A673 (cell line): ENCODE measurements at regions not wholly inside any gene's neighbourhood (a gene's known extent, or its start where the extent isn't known, plus 50 kb on each side); places are given as distances from the start of the nearest gene placed in this dataset.

Source experiments
- BruUV-seq: library from RNA; stranded (reverse); fragments of 400-500 nt; replicated peaks from 2 replicates; lab custom pipeline; 2021; lab: Mats Ljungman, UMichigan
- CTCF ChIA-PET: fragments of 300-600 bp; sonication (Branson Sonifier 250); formaldehyde crosslinking; loops from one replicate; lab custom pipeline; 2022; ENCODE audit warnings: antibody characterized with exemption; lab: Charles Lee
- POLR2A ChIA-PET: fragments of 300-600 bp; sonication (Branson Sonifier 250); formaldehyde crosslinking; loops from one replicate; lab custom pipeline; 2022; ENCODE audit warnings: antibody characterized with exemption; ENCODE audit not compliant: low non-redundant PET; lab: Charles Lee
- DNase-seq: peaks from one replicate; pipeline ENCODE4 v3.0.0-alpha.2; 2015; ENCODE audit warnings: low spot score
- H3K27ac ChIP-seq: fragments of 200-600 bp; sonication (generic); 2 replicates; pipeline ENCODE4 v1.5.1; 2016; ENCODE audit warnings: mixed run types, low read depth, mild to moderate bottlenecking, mixed read lengths, antibody characterized with exemption, low read length; ENCODE audit not compliant: poor library complexity, severe bottlenecking
- H3K27me3 ChIP-seq: fragments of 200-600 bp; sonication (generic); replicated peaks from 2 replicates; pipeline ENCODE4 v1.6.1; 2017; ENCODE audit warnings: mixed run types, low read depth, mild to moderate bottlenecking, mixed read lengths, antibody characterized with exemption, low read length; ENCODE audit not compliant: insufficient read depth, poor library complexity
- H3K36me3 ChIP-seq: fragments of 200-600 bp; sonication (generic); 2 replicates; pipeline ENCODE4 v1.6.1; 2016; ENCODE audit warnings: mixed run types, mild to moderate bottlenecking, mixed read lengths, antibody characterized with exemption, low read length; ENCODE audit not compliant: insufficient read depth, poor library complexity, severe bottlenecking
- H3K4me1 ChIP-seq: fragments of 200-600 bp; sonication (generic); 2 replicates; pipeline ENCODE4 v1.6.1; 2017; ENCODE audit warnings: mixed run types, mild to moderate bottlenecking, mixed read lengths, antibody characterized with exemption, low read length; ENCODE audit not compliant: insufficient read depth, poor library complexity, severe bottlenecking
- H3K4me3 ChIP-seq: fragments of 200-600 bp; sonication (generic); 2 replicates; pipeline ENCODE4 v1.5.1; 2016; ENCODE audit warnings: low read depth, mixed run types, mild to moderate bottlenecking, mixed read lengths, low read length; ENCODE audit not compliant: poor library complexity, severe bottlenecking
- H3K9me3 ChIP-seq: fragments of 200-600 bp; sonication (generic); 2 replicates; pipeline ENCODE4 v1.6.1; 2016; ENCODE audit warnings: mixed run types, low read depth, mild to moderate bottlenecking, mixed read lengths, antibody characterized with exemption, low read length; ENCODE audit not compliant: poor library complexity, severe bottlenecking
- CTCF ChIP-seq: fragments of 300-800, 200-600 bp; sonication (generic); conservative IDR thresholded peaks from 2 replicates; pipeline ENCODE4 v1.5.1; 2017; ENCODE audit warnings: low read depth, mild to moderate bottlenecking, antibody characterized with exemption, low read length, moderate library complexity, mixed read lengths
- EZH2 ChIP-seq: fragments of 200-600 bp; sonication (generic); IDR thresholded peaks from 2 replicates; pipeline ENCODE4 v1.6.1; 2017; ENCODE audit warnings: borderline replicate concordance, low read depth, mild to moderate bottlenecking, mixed read lengths, antibody characterized with exemption, low read length; ENCODE audit not compliant: poor library complexity, severe bottlenecking
- intact Hi-C: fragments of 100-400 bp; cut with micrococcal nuclease; formaldehyde crosslinking; loops from one replicate; pipeline ENCODE4 v1.10.0; 2022; ENCODE audit not compliant: unreplicated experiment

DNA sequence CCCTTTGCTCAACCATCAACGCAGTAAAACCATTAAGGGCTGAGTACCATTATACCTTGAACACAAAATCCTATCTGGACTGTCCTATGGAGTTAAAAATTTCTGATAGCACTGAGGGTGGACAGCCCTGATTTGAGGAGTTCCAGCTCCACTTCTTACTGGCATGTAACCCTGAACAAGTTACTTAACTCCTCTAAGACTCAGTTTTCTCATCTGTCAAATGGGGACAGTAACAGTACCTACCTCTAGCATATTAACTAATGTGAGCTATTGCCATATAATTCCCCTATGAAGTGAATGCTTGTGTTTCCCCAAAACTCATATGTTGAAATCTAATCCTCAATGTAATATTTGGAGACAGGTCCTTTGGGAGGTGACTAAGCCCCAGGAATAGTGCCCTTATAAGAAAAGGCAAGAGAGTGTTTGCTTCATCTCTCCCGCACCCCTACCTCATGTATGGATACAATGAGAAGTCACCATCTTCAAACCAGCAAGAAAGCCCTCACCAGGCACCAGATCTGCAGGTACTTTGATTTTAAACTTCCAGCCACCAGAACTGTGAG lies 61.9 kb upstream of the DOCK9 start:
- Histone ChIP-seq H3K36me3 (no peaks in the 10 kb centered on the region), H3K9me3 (no peaks in the 10 kb centered on the region), H3K27me3 (no peaks in the 10 kb centered on the region), H3K27ac (no peak overlapping the region), H3K4me3 (no peak overlapping the region), H3K4me1 (no peaks in the 10 kb centered on the region)
- CTCF ChIA-PET, result no interaction called here
- no peak for DNase-seq
- intact Hi-C loops, result no loop called here
- TF ChIP-seq CTCF (no peak), EZH2 (no peak)
- BruUV-seq, result no TSS peak
- POLR2A ChIA-PET, result no interaction called here

- H3K36me3 ChIP-seq, result no peaks in the 10 kb centered on the region
- no peak overlapping the region for H3K4me3 ChIP-seq
- ChIA-PET CTCF (no interaction called here), POLR2A (no interaction called here)
- no peaks in the 10 kb centered on the region for H3K9me3 ChIP-seq
- intact Hi-C loops, result no loop called here
- no peaks in the 10 kb centered on the region for H3K27me3 ChIP-seq
- BruUV-seq, result no TSS peak
- TF ChIP-seq EZH2, result no peak
- TF ChIP-seq CTCF, result no peak
- no peaks in the 10 kb centered on the region for H3K4me1 ChIP-seq
- H3K27ac ChIP-seq, result no peak overlapping the region
- no peak for DNase-seq
These were observed 62.8 kb upstream of the DOCK9 start for GRCh38 chr13:99040536-99041131.

- POLR2A ChIA-PET, result no interaction called here
- no peak overlapping the region for H3K4me3 ChIP-seq
- H3K36me3 ChIP-seq, result no peaks in the 10 kb centered on the region
- BruUV-seq, result no TSS peak
- H3K4me1 ChIP-seq, result no peaks in the 10 kb centered on the region
- H3K9me3 ChIP-seq, result no peaks in the 10 kb centered on the region
- CTCF ChIA-PET, result no interaction called here
- no peak overlapping the region for H3K27ac ChIP-seq
- no peaks in the 10 kb centered on the region for H3K27me3 ChIP-seq
- TF ChIP-seq EZH2 (no peak), CTCF (no peak)
- intact Hi-C loops, result no loop called here
- DNase-seq, result no peak
These were observed 63.5 kb upstream of the DOCK9 start for GRCh38 chr13:99041337-99041736.
